ENCODE measurements at regions not wholly inside any gene's neighbourhood (a gene's known extent, or its start where the extent isn't known, plus 50 kb on each side); places are given as distances from the start of the nearest gene placed in this dataset.

- H3K27ac ChIP-seq, result no peak overlapping the region
- no peak overlapping the region for H3K4me3 ChIP-seq
- H3K4me1 ChIP-seq, result peaks cover 3 to 8% (median 7%) of the 10 kb centered on the region in 3 donors
- H3K9me3 ChIP-seq, result no peaks in the 10 kb centered on the region
- H3K36me3 ChIP-seq, result no peaks in the 10 kb centered on the region
- H3K27me3 ChIP-seq, result no peaks in the 10 kb centered on the region
- ATAC-seq (no peak), DNase-seq (no peak), FAIRE-seq (no peak)
- no peak for TF ChIP-seq CTCF (IDR thresholded peaks at IDR 0.05)
- intact Hi-C loops (cut with DNase I), result no loop called here
- 91% methylated on average over 8 of the region's 8 CpGs for WGBS, 2 donors
Observed at GRCh38 chr10:105725007-105725406, 1083.9 kb downstream of the SORCS3 start.

GRCh38 chr10:105718207-105718995 lies 1077.3 kb downstream of the SORCS3 start:
- no peaks in the 10 kb centered on the region for H3K27me3 ChIP-seq
- no peak for TF ChIP-seq CTCF (IDR thresholded peaks at IDR 0.05)
- H3K4me3 ChIP-seq, result no peak overlapping the region
- peak; percentile 72 to 93 (median 82) for ATAC-seq
- no peaks in the 10 kb centered on the region for H3K36me3 ChIP-seq
- peaks cover 8 to 10% (median 8%) of the 10 kb centered on the region in 3 donors for H3K4me1 ChIP-seq
- no peak overlapping the region for H3K27ac ChIP-seq
- peak in 2 of 6 donors; percentile 17 to 24 for DNase-seq
- 48 to 49% methylated on average over 3 of the region's 3 CpGs for WGBS, 2 donors
- intact Hi-C loops (cut with DNase I), result no loop called here
- H3K9me3 ChIP-seq, result no peaks in the 10 kb centered on the region
- no peak for FAIRE-seq

- ATAC-seq (no peak), FAIRE-seq (no peak), DNase-seq (no peak)
- H3K9me3 ChIP-seq, result no peaks in the 10 kb centered on the region
- WGBS, 2 donors, result 81 to 88% methylated on average over 3 of the region's 3 CpGs
- H3K4me3 ChIP-seq, result no peak overlapping the region
- TF ChIP-seq CTCF (IDR thresholded peaks at IDR 0.05), result no peak
- H3K4me1 ChIP-seq, result peaks cover 0 to 5% (median 0%) of the 10 kb centered on the region in 3 donors
- no peak overlapping the region for H3K27ac ChIP-seq
- intact Hi-C loops (cut with DNase I), result no loop called here
- no peaks in the 10 kb centered on the region for H3K27me3 ChIP-seq
- H3K36me3 ChIP-seq, result no peaks in the 10 kb centered on the region
Observed at GRCh38 chr10:105714728-105715127, 1073.6 kb downstream of the SORCS3 start.

GRCh38 chr10:105707603-105708002 lies 1066.5 kb downstream of the SORCS3 start:
- Histone ChIP-seq H3K36me3 (no peaks in the 10 kb centered on the region), H3K27ac (no peak overlapping the region), H3K4me1 (peaks cover 0 to 6% (median 4%) of the 10 kb centered on the region in 3 donors), H3K9me3 (no peaks in the 10 kb centered on the region), H3K4me3 (no peak overlapping the region), H3K27me3 (no peaks in the 10 kb centered on the region)
- WGBS, 2 donors, result 83 to 94% methylated on average over 2 of the region's 2 CpGs
- FAIRE-seq (no peak), ATAC-seq (no peak), DNase-seq (no peak)
- intact Hi-C loops (cut with DNase I), result no loop called here
- TF ChIP-seq CTCF (IDR thresholded peaks at IDR 0.05), result no peak
